H1 (cell line): ENCODE measurements at regions not wholly inside any gene's neighbourhood (a gene's known extent, or its start where the extent isn't known, plus 50 kb on each side); places are given as distances from the start of the nearest gene placed in this dataset.

Source experiments
- CTCF ChIP-seq, 3 experiments: IDR thresholded peaks; 1 replicate in 2 of 3; 2 replicates in 1 of 3; pipeline versions ENCODE4 v1.5.1 to v1.6.1; 2011; ENCODE audit warnings: low read length in 3 of 3, mild to moderate bottlenecking in 3 of 3, inconsistent platforms in 2 of 3, low read depth in 1 of 3, moderate library complexity in 1 of 3; ENCODE audit not compliant: insufficient read depth in 1 of 3; ENCODE audit errors: control extremely low read depth in 1 of 3
- EP300 ChIP-seq, 2 experiments: IDR thresholded peaks; 1 replicate in 1 of 2; 2 replicates in 1 of 2; pipeline ENCODE4 v1.6.1; 2011 to 2012; ENCODE audit warnings: low read depth in 2 of 2, low read length in 2 of 2, mild to moderate bottlenecking in 2 of 2, borderline replicate concordance in 1 of 2, inconsistent platforms in 1 of 2, moderate library complexity in 1 of 2
- JUND ChIP-seq: IDR thresholded peaks from 2 replicates; pipeline ENCODE4 v1.6.1; 2011; ENCODE audit warnings: mild to moderate bottlenecking, improper control_type of control experiment, low read length
- NRF1 ChIP-seq: IDR thresholded peaks from 2 replicates; pipeline ENCODE4 v1.6.1; 2011; ENCODE audit warnings: mild to moderate bottlenecking, low read depth, low read length, improper control_type of control experiment
- POLR2A ChIP-seq, 2 experiments: IDR thresholded peaks; 1 replicate in 1 of 2; 2 replicates in 1 of 2; pipeline ENCODE4 v1.6.1; 2011; ENCODE audit warnings: low read depth in 2 of 2, low read length in 2 of 2, mild to moderate bottlenecking in 2 of 2; ENCODE audit errors: control extremely low read depth in 1 of 2
- POU5F1 ChIP-seq: IDR thresholded peaks from 2 replicates; pipeline ENCODE4 v1.6.1; 2011; ENCODE audit warnings: low read depth, mild to moderate bottlenecking, low read length, moderate library complexity
- RNF2 ChIP-seq: fragments of 200-900, 300-1000 bp; sonication (generic); IDR thresholded peaks from 2 replicates; pipeline ENCODE4 v1.7.1; 2016; ENCODE audit warnings: borderline replicate concordance, low read depth, mild to moderate bottlenecking, antibody characterized with exemption, low read length; ENCODE audit not compliant: poor library complexity, severe bottlenecking; ENCODE audit errors: missing control alignments

GRCh38 chr7:50872437-50872836 is 89.7 kb upstream of the GRB10 start:
- TF ChIP-seq CTCF (IDR thresholded peaks at IDR 0.05; ENCODE audit: control extremely low read depth in 1 of 3, insufficient read depth in 1 of 3, low read depth in 1 of 3, low read length in 3 of 3) (no peak), NRF1 (no peak), EP300 (IDR thresholded peaks at IDR 0.05; ENCODE audit: borderline replicate concordance in 1 of 2, low read depth in 2 of 2, low read length in 2 of 2) (no peak), JUND (no peak), POU5F1 (no peak), RNF2 (no peak), POLR2A (IDR thresholded peaks at IDR 0.05; ENCODE audit: control extremely low read depth in 1 of 2, low read depth in 2 of 2, low read length in 2 of 2) (no peak)
